ENCODE measurements at regions not wholly inside any gene's neighbourhood (a gene's known extent, or its start where the extent isn't known, plus 50 kb on each side); places are given as distances from the start of the nearest gene placed in this dataset.
"Not testable (repeated sequence)": the region's sequence is repeated elsewhere in the genome, so short reads cannot be mapped to it uniquely, and the experiment has no call there.

GRCh38 chr6:85283436-85283835, 166.4 kb upstream of the NT5E start:
- DNase-seq (ENCODE audit: low spot score) = no peak

DNA sequence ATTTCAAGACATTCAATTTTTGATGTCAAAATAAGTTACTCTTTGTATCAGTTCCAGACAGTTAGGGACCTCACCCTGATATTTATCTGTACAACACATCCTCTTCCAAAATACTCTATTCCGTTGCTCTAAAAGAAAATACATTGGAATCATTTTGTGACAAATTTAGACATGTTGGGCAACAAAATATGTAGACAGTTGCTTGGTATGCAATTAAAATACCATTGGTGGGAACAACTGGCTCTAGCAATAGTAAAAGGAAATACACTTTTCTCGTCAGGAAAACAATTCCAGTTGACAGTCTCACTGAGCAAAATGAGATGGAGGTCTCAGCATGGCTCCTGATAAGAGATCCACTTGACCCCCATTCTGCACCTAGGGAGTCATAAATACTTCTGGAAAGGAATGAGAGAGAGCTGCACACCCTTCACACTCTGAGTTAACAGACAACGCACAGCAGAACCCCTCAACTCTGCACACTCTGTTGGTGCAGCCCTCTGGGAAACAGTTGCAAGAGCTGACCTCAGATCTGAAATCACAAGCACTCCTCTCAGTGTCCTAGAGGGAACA, 171.3 kb upstream of the NT5E start:
- no peak for DNase-seq (ENCODE audit: low spot score)

GRCh38 chr6:85276026-85276425, 173.9 kb upstream of the NT5E start:
- not testable (repeated sequence) for DNase-seq (ENCODE audit: low spot score)

- no peak for DNase-seq (ENCODE audit: low spot score)
Observed at GRCh38 chr6:85275338-85275985, 174.4 kb upstream of the NT5E start.

- DNase-seq (ENCODE audit: low spot score) = no peak
Observed at GRCh38 chr6:85273870-85274269, 176.0 kb upstream of the NT5E start.

DNA sequence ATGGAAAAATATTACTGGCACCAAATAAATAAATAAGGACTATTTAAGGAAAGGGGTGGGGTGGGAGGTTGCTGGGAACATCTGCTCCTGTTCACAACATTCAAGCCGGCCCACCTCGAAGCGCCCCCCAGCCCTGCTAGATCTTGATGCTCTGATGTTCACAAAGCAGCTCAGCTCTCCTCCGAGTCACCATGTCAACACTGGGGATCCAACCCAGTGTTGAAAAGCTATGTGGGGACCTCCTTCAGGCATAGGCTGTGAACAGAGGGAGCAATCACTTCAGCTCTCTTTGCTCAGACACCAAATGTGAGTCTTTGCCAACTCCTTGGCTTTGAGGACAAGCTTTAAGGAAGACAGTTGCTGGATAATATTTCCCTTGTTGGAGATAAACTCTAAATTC, 176.8 kb upstream of the NT5E start:
- DNase-seq (ENCODE audit: low spot score) = no peak

DNA sequence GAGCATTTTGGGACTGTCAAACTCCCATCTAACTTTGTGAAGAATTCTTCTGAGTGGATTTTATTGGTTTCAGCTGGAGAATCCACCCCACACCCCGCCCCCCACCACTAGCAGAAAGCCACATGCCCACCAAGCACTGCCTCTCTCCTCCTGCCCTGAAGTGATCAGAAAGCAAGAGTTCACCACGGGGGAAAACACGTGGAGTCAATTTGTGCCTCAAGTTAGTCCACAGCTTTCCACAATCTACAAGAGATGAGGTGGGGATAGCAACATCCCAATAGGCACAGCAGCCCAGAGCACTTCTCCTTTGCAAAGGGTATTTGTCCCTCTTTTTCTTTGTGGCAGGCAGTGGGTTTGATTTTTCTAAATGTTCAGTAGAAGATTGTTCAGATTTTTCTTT, 177.3 kb upstream of the NT5E start:
- DNase-seq (ENCODE audit: low spot score) = no peak

DNA sequence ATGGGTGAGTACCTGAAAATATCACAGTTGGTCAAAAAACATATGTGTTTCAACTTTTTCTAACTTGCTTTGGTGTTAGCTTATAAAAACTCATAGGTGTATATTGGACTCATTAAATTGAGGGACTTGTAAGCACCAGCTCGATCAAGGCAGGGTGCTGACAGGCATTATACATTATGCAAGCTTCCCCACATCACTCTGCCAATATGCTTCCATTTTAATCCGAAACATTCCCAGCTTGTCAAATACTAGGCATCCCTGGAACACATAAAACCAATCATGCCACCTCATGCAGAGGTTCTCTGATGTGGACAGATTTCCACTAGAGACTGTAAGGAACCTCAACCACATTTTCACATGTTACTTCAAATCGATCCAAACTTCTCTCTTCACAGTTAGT, 187.3 kb upstream of the NT5E start:
- DNase-seq (ENCODE audit: low spot score) = no peak

DNA sequence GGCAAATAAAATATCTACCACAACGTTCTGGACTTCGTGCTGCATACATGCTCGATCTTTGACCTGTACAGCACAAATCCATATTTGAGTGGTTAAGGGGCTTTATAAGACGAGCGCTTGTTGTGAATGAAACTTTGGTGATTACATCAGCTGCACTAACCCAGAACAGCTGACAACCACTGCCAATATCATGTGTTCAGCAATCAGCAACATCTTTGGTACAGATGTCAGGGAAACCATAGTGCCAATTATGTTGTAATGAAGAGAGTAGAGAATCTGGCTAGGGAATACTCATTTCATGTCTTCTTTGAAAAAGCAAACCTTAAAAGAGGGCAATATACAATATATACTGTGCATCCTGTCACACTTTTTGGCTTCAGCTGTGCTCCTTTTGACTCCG, 188.6 kb upstream of the NT5E start:
- no peak for DNase-seq (ENCODE audit: low spot score)

DNA sequence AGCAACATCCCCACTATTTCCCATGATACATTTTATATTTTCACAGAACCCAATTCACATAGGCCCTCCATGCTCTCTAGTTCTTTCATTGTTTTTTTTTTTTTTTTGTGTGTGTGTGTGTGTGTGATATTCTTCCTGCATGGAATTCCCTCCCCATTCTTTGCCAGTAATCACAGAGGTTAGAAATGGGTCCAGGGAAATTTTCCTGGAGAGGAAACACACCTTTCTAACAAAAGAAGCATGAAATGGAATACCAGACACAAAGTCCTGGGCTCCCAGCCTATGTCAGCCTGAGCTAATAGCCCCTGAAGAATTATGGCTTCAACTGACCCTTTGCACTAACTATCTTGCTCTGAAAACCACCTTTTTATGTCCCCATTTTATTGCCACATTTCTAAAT, 194.2 kb upstream of the NT5E start:
- DNase-seq (ENCODE audit: low spot score) = no peak

DNA sequence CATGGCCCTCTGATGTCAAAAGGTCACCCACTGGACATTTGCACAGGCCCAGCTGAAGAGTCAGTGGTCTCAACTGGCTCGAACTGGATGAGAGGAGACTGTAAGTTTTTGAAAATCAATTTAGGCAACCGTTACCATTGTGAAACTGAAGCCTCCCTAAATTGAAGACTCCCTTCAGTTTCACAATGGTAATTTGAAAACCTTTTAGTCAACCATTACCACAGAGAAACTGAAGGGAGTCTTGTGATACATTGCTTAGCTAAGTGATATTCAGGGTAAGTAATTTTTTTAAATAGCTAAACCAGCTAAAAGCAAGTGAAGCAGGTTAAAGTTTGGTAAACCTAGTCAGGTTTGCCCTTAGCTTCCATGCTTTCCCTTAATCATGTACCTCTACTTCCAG, 197.3 kb upstream of the NT5E start:
- DNase-seq (ENCODE audit: low spot score) = no peak

GRCh38 chr6:85252085-85252484, 197.8 kb upstream of the NT5E start:
- DNase-seq (ENCODE audit: low spot score) = no peak

DNA sequence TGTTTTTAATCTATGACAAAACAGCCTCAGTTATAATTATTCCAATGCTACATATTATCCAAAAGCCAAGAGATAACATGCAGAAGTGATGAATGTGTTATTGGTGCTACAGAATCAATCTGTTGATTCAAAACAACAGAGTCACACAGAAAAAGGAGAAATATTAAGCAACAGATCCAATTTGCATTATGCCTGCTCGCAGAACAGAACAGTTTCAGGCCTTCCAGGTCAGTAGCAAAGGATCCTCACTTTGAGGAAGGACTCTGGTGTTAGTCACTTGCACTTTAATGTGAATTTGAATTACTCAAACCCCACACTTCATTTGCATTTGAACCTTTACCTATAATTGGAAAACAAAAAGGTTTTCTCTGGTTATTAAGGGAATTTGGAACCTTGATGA, 198.6 kb upstream of the NT5E start:
- no peak for DNase-seq (ENCODE audit: low spot score)

GRCh38 chr6:85250586-85251220, 199.2 kb upstream of the NT5E start:
- no peak for DNase-seq (ENCODE audit: low spot score)

DNA sequence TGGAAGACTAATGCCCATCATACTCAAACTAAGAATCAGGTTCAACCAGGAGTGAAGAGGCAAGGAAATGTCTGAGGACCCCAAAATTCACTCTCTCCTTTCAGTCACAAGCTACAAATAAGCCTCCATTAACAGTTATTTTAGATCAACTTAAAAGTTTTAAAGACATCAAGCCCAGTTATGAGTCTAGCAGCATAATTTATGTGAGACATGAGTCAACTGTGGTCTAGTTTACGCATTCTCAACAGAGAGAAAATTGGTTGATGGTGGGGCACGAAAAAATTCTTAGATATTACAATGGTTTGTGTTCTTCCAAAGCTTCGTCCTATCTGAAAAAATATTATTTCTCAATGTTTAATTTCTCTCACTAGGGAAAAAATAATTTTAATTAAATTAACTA, 204.9 kb upstream of the NT5E start:
- DNase-seq (ENCODE audit: low spot score) = no peak

DNA sequence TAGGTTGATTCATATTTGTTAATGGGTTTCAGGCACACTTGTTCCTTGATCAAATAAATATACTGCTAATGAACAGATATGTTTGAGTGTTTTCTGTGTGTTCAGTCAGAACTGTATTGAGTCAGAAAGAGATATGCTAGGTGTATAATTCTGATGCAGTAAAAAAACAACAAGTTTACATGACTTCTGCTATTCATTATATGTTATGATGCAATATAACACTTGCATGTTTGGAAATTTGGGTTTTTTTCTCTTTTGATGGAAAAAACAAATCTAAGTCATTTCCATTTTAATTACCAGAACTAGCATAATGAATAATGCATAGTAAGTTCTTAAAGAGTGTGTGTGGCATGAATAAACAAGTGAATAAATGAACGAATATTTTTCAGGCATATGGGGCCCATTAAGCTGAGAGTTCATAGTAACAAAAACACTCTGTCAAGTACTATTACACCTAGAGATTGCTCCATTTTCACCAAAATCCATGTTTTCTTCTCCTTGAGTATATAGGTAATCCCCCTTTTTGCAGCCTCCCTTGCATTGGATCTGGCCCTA, 208.3 kb upstream of the NT5E start:
- no peak for DNase-seq (ENCODE audit: low spot score)

GRCh38 chr6:85240787-85241385, 209.0 kb upstream of the NT5E start:
- DNase-seq (ENCODE audit: low spot score) = no peak

DNA sequence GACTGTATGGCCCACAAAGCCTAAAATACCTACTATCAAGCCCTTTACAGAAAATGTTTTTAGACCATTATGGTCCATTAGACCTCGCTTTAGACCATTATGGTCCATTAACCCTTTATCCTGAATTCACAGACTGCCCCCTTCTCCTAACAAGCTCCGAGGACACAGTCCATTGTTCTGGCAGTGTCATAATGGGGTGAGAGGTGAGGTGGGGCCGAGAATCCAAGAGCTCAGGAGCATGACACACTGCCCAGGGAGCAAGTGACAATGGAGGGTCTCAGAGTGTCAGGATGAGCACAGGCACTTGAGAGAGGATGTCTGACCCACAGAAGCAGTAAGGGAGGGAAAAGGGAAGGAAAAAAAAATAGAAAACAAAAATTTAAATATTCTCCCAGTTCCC, 212.4 kb upstream of the NT5E start:
- DNase-seq (ENCODE audit: low spot score) = no peak

DNA sequence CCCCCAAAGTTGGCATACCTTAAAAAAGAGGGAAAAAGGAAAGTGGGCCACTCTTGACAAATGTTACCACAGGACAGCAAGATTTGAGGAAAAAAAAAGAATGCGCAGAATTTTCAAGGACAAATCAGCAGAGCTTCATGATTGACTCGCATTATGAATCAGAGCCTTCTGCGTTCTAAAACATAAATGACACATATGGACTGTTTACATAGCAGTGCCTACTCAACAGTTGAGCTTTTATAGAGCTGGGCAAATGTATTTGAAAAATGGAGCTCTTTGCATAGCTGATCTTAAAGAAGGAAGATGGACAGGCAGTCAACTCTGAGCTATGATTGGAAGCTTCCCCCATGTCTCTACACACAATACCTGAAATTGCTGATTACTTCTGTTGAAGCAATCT, 213.2 kb upstream of the NT5E start:
- DNase-seq (ENCODE audit: low spot score) = no peak

- not testable (repeated sequence) for DNase-seq (ENCODE audit: low spot score)
Observed at GRCh38 chr6:85227345-85227744, 222.5 kb upstream of the NT5E start.

GRCh38 chr6:85212794-85213193, 237.1 kb upstream of the NT5E start:
- DNase-seq (ENCODE audit: low spot score) = not testable (repeated sequence)

DNA sequence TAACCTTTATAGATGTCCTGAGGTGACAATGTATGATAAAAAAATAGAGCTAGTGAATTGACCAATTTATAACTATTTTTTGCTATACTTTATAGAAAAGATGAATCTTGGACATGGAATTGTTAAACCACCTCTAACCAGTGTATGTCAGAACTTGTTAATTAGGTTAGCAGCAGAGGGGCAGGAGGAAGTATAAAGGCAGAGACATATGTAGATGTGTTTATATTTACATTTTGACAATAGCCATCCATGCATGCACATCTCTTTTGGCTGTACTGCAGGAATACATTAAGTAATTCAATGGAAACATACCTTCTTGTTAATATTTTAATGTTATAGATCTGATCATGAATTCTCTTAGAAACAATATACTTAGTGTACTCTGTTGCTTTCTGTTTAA, 254.6 kb upstream of the NT5E start:
- DNase-seq (ENCODE audit: low spot score) = no peak

DNA sequence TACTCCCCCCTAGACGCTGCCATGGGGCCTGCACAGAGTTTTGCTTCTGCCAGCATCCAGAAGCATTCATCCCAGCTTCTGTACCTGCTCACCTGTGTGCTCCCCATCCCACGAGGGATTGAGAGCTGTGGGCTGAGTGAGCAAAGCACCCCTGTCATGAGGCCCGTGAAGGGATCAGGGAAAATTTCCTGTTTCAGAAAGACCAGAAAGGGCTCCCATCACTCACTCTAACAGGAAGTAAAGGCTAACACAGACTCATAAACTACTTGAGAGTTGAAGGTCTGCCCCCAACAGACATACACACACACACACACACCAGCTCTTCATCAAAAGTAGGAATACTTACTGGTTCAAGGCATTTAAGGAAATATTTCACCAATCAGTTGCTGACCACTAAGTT, 256.5 kb upstream of the NT5E start:
- DNase-seq (ENCODE audit: low spot score) = no peak

Measured in germinal center (tissue), 1 donor.